ENCODE measurements at regions not wholly inside any gene's neighbourhood (a gene's known extent, or its start where the extent isn't known, plus 50 kb on each side); places are given as distances from the start of the nearest gene placed in this dataset.

- DNase-seq (ENCODE audit: insufficient read length, low spot score) (no peak), FAIRE-seq (no peak)
Observed at GRCh38 chr7:25279705-25280104, 51.4 kb upstream of the NPVF start.

DNA sequence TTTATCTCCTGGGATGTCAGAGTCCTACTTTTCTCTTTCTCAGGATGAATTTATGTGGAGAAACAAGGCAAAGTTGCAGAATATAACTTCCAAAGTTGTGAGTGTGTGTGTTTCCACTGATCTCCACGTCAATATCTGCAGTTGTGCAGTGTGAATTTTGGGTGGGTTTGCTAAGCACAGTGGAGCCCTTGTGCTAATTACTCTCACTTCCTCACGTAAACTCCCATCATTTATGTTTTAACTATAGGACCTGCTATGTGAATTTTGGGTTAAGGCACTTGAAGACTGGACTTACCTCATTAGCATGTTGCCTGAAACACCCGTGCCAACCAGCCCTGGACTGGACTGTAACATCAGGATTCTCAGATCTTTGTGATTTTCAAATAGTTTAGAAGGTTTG is 51.9 kb upstream of the NPVF start:
- FAIRE-seq = no peak
- DNase-seq (ENCODE audit: insufficient read length, low spot score) = no peak

- DNase-seq (ENCODE audit: insufficient read length, low spot score) (no peak), FAIRE-seq (no peak)
Observed at GRCh38 chr7:25282194-25282593, 53.9 kb upstream of the NPVF start.

GRCh38 chr7:25286756-25287155 is 58.5 kb upstream of the NPVF start:
- FAIRE-seq = no peak
- no peak for DNase-seq (ENCODE audit: insufficient read length, low spot score)

- no peak for DNase-seq (ENCODE audit: insufficient read length, low spot score)
- FAIRE-seq = no peak
Observed at GRCh38 chr7:25287291-25287690, 59.0 kb upstream of the NPVF start.

- FAIRE-seq (no peak), DNase-seq (ENCODE audit: insufficient read length, low spot score) (no peak)
Observed at GRCh38 chr7:25288556-25289307, 60.4 kb upstream of the NPVF start.

- DNase-seq (ENCODE audit: insufficient read length, low spot score) (no peak), FAIRE-seq (no peak)
Observed at GRCh38 chr7:25289518-25289917, 61.2 kb upstream of the NPVF start.

DNA sequence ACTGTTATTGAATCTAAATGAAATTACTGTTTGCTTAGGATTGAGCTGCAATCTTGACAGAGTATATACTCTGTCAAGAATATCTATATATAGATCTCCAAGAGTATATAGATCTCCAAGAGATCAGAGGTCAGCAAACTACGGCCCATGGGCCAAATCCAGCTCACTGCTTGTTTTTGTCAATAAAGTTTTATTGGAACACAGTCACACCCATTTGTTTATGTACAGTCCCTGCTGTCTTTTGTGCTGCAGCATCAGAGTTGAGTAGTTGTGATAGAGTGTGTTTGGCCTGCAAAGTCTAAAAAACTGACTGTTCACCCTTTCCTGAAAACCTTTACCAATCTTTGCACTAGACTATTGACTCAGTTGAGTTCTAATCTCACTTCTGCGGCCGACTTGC is 66.3 kb upstream of the NPVF start:
- FAIRE-seq (no peak), DNase-seq (ENCODE audit: insufficient read length, low spot score) (no peak)

- DNase-seq (ENCODE audit: insufficient read length, low spot score) (no peak), FAIRE-seq (no peak)
Observed at GRCh38 chr7:25295387-25295786, 67.1 kb upstream of the NPVF start.

GRCh38 chr7:25296086-25296485 is 67.8 kb upstream of the NPVF start:
- DNase-seq (ENCODE audit: insufficient read length, low spot score) = no peak
- FAIRE-seq = no peak

DNA sequence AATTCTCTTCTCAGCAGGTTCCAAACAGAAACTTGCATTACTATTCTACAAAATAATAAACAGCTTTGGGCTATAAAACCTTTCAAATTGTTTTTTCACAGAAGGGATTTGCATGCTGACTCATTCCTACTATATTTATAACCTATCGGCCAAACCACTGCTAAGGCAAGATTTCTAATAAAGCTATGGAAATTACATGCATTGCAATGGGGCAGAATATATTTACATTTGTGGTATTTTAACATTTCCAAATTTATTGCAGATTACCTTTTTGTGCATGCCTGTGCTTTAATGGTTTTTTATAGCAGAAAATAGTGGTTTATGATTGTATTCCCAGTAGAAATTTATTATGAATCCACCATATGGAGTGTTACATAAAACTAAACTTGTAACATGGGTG is 69.0 kb upstream of the NPVF start:
- FAIRE-seq (no peak), DNase-seq (ENCODE audit: insufficient read length, low spot score) (no peak)

GRCh38 chr7:25303281-25304181 is 75.2 kb upstream of the NPVF start:
- no peak for FAIRE-seq

DNA sequence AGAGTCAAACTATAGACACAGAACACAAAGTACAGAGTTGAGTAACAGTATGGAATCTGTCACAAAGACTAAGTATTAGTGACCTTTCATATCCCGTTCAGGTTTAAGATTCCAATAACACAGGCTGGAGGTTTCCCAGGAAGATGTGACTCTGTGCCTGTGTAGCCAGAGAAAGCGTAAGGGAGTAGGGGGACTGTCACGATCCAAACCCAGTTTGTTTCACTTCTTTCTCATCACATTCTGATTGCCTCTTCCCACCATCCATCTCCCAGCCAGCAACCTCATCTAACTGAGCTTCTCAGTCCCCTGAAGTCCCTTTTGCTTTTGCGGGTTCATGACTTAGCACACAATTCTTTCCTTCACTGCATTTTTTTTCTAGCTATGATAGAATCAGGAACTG is 76.4 kb upstream of the NPVF start:
- DNase-seq (ENCODE audit: insufficient read length, low spot score) (no peak), FAIRE-seq (no peak)

More at GRCh38 chr7:25303281-25304181, 75.2 kb upstream of the NPVF start:
- DNase-seq (ENCODE audit: insufficient read length, low spot score) = no peak

GRCh38 chr7:25305831-25306230 is 77.5 kb upstream of the NPVF start:
- DNase-seq (ENCODE audit: insufficient read length, low spot score) (no peak), FAIRE-seq (no peak)

- DNase-seq (ENCODE audit: insufficient read length, low spot score) (no peak), FAIRE-seq (no peak)
Observed at GRCh38 chr7:25307624-25308023, 79.3 kb upstream of the NPVF start.

GRCh38 chr7:25308246-25308645 is 80.0 kb upstream of the NPVF start:
- no peak for FAIRE-seq
- DNase-seq (ENCODE audit: insufficient read length, low spot score) = no peak

GRCh38 chr7:25308906-25309705 is 80.8 kb upstream of the NPVF start:
- FAIRE-seq (no peak), DNase-seq (ENCODE audit: insufficient read length, low spot score) (no peak)

GRCh38 chr7:25310896-25311295 is 82.6 kb upstream of the NPVF start:
- DNase-seq (ENCODE audit: insufficient read length, low spot score) = no peak
- no peak for FAIRE-seq

GRCh38 chr7:25311346-25311745 is 83.1 kb upstream of the NPVF start:
- no peak for FAIRE-seq
- DNase-seq (ENCODE audit: insufficient read length, low spot score) = no peak

GRCh38 chr7:25312968-25313367 is 84.7 kb upstream of the NPVF start:
- FAIRE-seq (no peak), DNase-seq (ENCODE audit: insufficient read length, low spot score) (no peak)

DNA sequence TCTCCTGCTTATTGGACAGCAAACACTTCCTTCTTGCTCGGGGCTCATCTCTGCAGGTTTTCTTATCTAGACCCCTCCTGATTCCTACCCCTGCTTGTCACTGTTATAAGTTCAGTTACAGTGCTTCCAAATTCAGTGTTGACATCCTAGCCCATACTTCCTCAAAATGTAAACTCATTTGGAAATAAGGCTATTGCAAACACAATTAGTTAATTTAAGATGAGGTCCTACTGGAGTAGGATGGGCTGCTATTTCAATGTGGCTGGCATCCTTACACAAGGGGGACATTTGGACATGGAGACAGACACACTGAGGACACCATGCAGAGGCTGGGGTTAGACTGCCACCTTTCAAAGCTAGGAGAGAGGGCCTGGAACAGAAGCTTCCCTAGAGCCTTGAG is 85.2 kb upstream of the NPVF start:
- no peak for FAIRE-seq
- no peak for DNase-seq (ENCODE audit: insufficient read length, low spot score)

Measured in HTR-8/SVneo (cell line).